ENCODE measurements at regions not wholly inside any gene's neighbourhood (a gene's known extent, or its start where the extent isn't known, plus 50 kb on each side); places are given as distances from the start of the nearest gene placed in this dataset.

DNA sequence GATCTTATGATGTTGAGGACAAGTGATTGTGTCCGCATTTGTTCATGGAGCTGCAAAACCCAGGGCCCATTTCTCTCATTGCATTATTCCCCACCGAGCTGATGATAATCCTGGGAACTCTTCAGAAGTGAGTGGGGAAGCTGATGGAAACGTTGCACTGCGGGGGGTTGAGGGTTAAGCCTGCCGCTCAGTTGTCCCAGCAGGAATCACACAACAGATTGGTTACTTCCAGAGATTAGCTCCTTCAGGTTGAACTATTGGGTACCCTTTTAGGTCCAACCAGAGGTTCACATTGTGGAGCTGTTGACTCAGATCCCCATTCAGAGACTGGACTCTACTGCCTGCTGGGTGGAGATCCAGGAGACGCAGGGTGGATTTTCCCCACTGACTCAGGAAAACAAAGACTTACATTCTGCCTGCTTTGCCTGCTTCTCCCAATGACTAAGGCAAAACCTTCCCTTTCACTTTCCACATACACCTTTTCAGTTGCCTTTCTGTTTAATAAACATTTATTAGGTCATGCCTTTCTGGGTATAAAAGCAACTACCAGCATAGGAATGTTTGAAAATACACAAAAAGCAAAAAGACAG is 286.4 kb downstream of the TXNL1 start:
- Histone ChIP-seq H3K4me3 (ENCODE audit: low read depth in 2 of 2, low read length in 2 of 2) (no peak overlapping the region), H3K4me1 (ENCODE audit: control insufficient read depth, insufficient read depth, low read length) (no peaks in the 10 kb centered on the region), H3K27me3 (ENCODE audit: control insufficient read depth, insufficient read depth, low read length) (no peaks in the 10 kb centered on the region), H3K9me3 (ENCODE audit: control insufficient read depth, insufficient read depth, low read depth, low read length) (no peaks in the 10 kb centered on the region), H3K36me3 (ENCODE audit: control insufficient read depth, insufficient read depth, low read length) (no peaks in the 10 kb centered on the region), H3K27ac (ENCODE audit: low read length) (no peak overlapping the region)
- DNase-seq (ENCODE audit: low read depth, low spot score), result no peak
- intact Hi-C loops (cut with micrococcal nuclease; ENCODE audit: unreplicated experiment) (no loop called here), in situ Hi-C loops (cut with HindIII; ENCODE audit: low pct_unique_long_range_greater_than_20kb, low sequenced_read_pairs) (no loop called here)
- CTCF ChIA-PET, result no interaction called here
- no TSS peak for BruUV-seq (replicated peaks)
- POLR2A ChIA-PET, result no interaction called here
- no peak for TF ChIP-seq SIN3A (IDR thresholded peaks at IDR 0.05; ENCODE audit: borderline replicate concordance, insufficient read depth, low read depth, low read length)
- TF ChIP-seq POLR2AphosphoS5 (IDR thresholded peaks at IDR 0.05; ENCODE audit: low read depth, low read length), result no peak
- ATAC-seq, result no peak

DNA sequence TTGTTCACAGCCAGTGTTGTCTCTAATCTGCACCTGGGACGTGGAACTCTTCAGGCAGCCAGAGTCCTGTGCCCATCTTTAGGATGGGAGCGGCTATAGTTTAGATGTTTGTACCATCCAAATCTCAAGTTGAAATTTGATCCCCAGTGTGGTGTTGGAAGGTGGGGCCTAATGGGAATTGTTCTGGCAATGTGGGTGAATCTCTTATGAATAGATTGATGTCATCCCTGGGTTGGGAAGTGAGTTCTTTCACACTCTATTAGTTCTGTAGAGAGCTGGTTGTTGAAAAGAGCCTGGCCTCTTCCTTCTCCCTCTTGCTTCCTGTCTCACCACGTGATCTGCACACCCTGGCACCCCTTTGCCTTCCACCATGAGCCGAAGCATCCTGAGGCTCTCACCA is 300.9 kb downstream of the TXNL1 start:
- intact Hi-C loops (cut with micrococcal nuclease; ENCODE audit: unreplicated experiment), result no loop called here
- no TSS peak for BruUV-seq (replicated peaks)
- TF ChIP-seq, protein P1, sequence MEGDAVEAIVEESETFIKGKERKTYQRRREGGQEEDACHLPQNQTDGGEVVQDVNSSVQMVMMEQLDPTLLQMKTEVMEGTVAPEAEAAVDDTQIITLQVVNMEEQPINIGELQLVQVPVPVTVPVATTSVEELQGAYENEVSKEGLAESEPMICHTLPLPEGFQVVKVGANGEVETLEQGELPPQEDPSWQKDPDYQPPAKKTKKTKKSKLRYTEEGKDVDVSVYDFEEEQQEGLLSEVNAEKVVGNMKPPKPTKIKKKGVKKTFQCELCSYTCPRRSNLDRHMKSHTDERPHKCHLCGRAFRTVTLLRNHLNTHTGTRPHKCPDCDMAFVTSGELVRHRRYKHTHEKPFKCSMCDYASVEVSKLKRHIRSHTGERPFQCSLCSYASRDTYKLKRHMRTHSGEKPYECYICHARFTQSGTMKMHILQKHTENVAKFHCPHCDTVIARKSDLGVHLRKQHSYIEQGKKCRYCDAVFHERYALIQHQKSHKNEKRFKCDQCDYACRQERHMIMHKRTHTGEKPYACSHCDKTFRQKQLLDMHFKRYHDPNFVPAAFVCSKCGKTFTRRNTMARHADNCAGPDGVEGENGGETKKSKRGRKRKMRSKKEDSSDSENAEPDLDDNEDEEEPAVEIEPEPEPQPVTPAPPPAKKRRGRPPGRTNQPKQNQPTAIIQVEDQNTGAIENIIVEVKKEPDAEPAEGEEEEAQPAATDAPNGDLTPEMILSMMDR (IDR thresholded peaks at IDR 0.05), result no peak
- TF ChIP-seq, protein P2, sequence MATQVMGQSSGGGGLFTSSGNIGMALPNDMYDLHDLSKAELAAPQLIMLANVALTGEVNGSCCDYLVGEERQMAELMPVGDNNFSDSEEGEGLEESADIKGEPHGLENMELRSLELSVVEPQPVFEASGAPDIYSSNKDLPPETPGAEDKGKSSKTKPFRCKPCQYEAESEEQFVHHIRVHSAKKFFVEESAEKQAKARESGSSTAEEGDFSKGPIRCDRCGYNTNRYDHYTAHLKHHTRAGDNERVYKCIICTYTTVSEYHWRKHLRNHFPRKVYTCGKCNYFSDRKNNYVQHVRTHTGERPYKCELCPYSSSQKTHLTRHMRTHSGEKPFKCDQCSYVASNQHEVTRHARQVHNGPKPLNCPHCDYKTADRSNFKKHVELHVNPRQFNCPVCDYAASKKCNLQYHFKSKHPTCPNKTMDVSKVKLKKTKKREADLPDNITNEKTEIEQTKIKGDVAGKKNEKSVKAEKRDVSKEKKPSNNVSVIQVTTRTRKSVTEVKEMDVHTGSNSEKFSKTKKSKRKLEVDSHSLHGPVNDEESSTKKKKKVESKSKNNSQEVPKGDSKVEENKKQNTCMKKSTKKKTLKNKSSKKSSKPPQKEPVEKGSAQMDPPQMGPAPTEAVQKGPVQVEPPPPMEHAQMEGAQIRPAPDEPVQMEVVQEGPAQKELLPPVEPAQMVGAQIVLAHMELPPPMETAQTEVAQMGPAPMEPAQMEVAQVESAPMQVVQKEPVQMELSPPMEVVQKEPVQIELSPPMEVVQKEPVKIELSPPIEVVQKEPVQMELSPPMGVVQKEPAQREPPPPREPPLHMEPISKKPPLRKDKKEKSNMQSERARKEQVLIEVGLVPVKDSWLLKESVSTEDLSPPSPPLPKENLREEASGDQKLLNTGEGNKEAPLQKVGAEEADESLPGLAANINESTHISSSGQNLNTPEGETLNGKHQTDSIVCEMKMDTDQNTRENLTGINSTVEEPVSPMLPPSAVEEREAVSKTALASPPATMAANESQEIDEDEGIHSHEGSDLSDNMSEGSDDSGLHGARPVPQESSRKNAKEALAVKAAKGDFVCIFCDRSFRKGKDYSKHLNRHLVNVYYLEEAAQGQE (IDR thresholded peaks at IDR 0.05; ENCODE audit: insufficient read depth in 1 of 2, low read depth in 2 of 2, low read length in 1 of 2), result no peak
- TF ChIP-seq TCF7L2 (IDR thresholded peaks at IDR 0.05; ENCODE audit: low read depth, low read length) (no peak), SIN3A (IDR thresholded peaks at IDR 0.05; ENCODE audit: borderline replicate concordance, insufficient read depth, low read depth, low read length) (no peak), POLR2AphosphoS5 (IDR thresholded peaks at IDR 0.05; ENCODE audit: low read depth, low read length) (no peak)
- ChIA-PET CTCF (no interaction called here), POLR2A (no interaction called here)
- no peak for DNase-seq (ENCODE audit: low read depth, low spot score)
- H3K27me3 ChIP-seq (ENCODE audit: control insufficient read depth, insufficient read depth, low read length), result no peaks in the 10 kb centered on the region
- no peaks in the 10 kb centered on the region for H3K9me3 ChIP-seq (ENCODE audit: control insufficient read depth, insufficient read depth, low read depth, low read length)
- in situ Hi-C loops (cut with HindIII; ENCODE audit: low pct_unique_long_range_greater_than_20kb, low sequenced_read_pairs), result no loop called here
- ATAC-seq, result no peak
- H3K27ac ChIP-seq (ENCODE audit: low read length), result no peak overlapping the region
- H3K4me3 ChIP-seq (ENCODE audit: low read depth in 2 of 2, low read length in 2 of 2), result no peak overlapping the region
- no peaks in the 10 kb centered on the region for H3K4me1 ChIP-seq (ENCODE audit: control insufficient read depth, insufficient read depth, low read length)
- no peaks in the 10 kb centered on the region for H3K36me3 ChIP-seq (ENCODE audit: control insufficient read depth, insufficient read depth, low read length)

- H3K4me1 ChIP-seq (ENCODE audit: control insufficient read depth, insufficient read depth, low read length), result no peaks in the 10 kb centered on the region
- TF ChIP-seq SIN3A (IDR thresholded peaks at IDR 0.05; ENCODE audit: borderline replicate concordance, insufficient read depth, low read depth, low read length) (no peak), TCF7L2 (IDR thresholded peaks at IDR 0.05; ENCODE audit: low read depth, low read length) (no peak), POLR2AphosphoS5 (IDR thresholded peaks at IDR 0.05; ENCODE audit: low read depth, low read length) (no peak)
- TF ChIP-seq, protein P2 (IDR thresholded peaks at IDR 0.05; ENCODE audit: insufficient read depth in 1 of 2, low read depth in 2 of 2, low read length in 1 of 2), result no peak
- TF ChIP-seq, protein P1 (IDR thresholded peaks at IDR 0.05), result no peak
- H3K36me3 ChIP-seq (ENCODE audit: control insufficient read depth, insufficient read depth, low read length), result no peaks in the 10 kb centered on the region
- H3K4me3 ChIP-seq (ENCODE audit: low read depth in 2 of 2, low read length in 2 of 2), result no peak overlapping the region
- no TSS peak for BruUV-seq (replicated peaks)
- no peaks in the 10 kb centered on the region for H3K27me3 ChIP-seq (ENCODE audit: control insufficient read depth, insufficient read depth, low read length)
- no peak overlapping the region for H3K27ac ChIP-seq (ENCODE audit: low read length)
- intact Hi-C loops (cut with micrococcal nuclease; ENCODE audit: unreplicated experiment), result no loop called here
- CTCF ChIA-PET, result no interaction called here
- in situ Hi-C loops (cut with HindIII; ENCODE audit: low pct_unique_long_range_greater_than_20kb, low sequenced_read_pairs), result no loop called here
- ATAC-seq (no peak), DNase-seq (ENCODE audit: low read depth, low spot score) (no peak)
- POLR2A ChIA-PET, result no interaction called here
- no peaks in the 10 kb centered on the region for H3K9me3 ChIP-seq (ENCODE audit: control insufficient read depth, insufficient read depth, low read depth, low read length)
Observed at GRCh38 chr18:56333839-56334238, 304.6 kb downstream of the TXNL1 start.

All from Panc1 (cell line).